ENCODE measurements at regions not wholly inside any gene's neighbourhood (a gene's known extent, or its start where the extent isn't known, plus 50 kb on each side); places are given as distances from the start of the nearest gene placed in this dataset.

DNA sequence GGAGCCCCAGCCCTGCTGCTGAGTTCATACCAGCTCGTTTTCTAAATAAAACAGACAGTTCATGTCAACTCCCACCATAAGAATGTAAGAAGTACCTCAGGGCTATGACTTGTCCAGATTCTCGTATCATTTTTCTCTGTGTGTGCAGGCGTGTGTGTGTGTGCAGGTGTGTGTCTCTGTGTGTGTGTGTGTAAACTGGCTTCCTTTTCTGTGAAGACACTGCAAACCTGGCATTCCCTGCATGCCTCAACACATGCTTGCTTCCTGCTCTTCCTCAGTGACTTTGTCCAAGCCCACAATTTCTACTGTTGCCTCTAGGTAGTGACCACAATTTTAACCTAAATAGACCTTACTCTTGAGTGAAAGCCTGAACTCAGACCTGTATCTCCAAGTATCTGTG is 879.0 kb downstream of the SLC4A3 start:
- no peak for ATAC-seq
- Mint-ChIP-seq H3K4me1 (peaks cover 70% of the 10 kb centered on the region), H3K4me3 (no peak overlapping the region), H3K27ac (peak overlapping the region; percentile 15), H3K27me3 (ENCODE audit: low read depth) (no peaks in the 10 kb centered on the region), H3K36me3 (peaks cover 6% of the 10 kb centered on the region), H3K9me3 (peaks cover 11% of the 10 kb centered on the region)
- no peak for DNase-seq (ENCODE audit: low spot score)
- no peak for TF ChIP-seq NFATC4 (CRISPR knock-in tag; IDR thresholded peaks at IDR 0.05)
- TF ChIP-seq, protein P1, sequence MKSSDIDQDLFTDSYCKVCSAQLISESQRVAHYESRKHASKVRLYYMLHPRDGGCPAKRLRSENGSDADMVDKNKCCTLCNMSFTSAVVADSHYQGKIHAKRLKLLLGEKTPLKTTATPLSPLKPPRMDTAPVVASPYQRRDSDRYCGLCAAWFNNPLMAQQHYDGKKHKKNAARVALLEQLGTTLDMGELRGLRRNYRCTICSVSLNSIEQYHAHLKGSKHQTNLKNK (CRISPR knock-in tag; IDR thresholded peaks at IDR 0.05), result no peak
- TF ChIP-seq GABPB1 (CRISPR knock-in tag; IDR thresholded peaks at IDR 0.05), result no peak
- TF ChIP-seq, protein P2, sequence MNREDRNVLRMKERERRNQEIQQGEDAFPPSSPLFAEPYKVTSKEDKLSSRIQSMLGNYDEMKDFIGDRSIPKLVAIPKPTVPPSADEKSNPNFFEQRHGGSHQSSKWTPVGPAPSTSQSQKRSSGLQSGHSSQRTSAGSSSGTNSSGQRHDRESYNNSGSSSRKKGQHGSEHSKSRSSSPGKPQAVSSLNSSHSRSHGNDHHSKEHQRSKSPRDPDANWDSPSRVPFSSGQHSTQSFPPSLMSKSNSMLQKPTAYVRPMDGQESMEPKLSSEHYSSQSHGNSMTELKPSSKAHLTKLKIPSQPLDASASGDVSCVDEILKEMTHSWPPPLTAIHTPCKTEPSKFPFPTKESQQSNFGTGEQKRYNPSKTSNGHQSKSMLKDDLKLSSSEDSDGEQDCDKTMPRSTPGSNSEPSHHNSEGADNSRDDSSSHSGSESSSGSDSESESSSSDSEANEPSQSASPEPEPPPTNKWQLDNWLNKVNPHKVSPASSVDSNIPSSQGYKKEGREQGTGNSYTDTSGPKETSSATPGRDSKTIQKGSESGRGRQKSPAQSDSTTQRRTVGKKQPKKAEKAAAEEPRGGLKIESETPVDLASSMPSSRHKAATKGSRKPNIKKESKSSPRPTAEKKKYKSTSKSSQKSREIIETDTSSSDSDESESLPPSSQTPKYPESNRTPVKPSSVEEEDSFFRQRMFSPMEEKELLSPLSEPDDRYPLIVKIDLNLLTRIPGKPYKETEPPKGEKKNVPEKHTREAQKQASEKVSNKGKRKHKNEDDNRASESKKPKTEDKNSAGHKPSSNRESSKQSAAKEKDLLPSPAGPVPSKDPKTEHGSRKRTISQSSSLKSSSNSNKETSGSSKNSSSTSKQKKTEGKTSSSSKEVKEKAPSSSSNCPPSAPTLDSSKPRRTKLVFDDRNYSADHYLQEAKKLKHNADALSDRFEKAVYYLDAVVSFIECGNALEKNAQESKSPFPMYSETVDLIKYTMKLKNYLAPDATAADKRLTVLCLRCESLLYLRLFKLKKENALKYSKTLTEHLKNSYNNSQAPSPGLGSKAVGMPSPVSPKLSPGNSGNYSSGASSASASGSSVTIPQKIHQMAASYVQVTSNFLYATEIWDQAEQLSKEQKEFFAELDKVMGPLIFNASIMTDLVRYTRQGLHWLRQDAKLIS (CRISPR knock-in tag; IDR thresholded peaks at IDR 0.05; ENCODE audit: borderline replicate concordance), result no peak
- TF ChIP-seq NFYB (CRISPR knock-in tag; conservative IDR thresholded peaks at IDR 0.05; ENCODE audit: low read depth), result no peak
- no peak for TF ChIP-seq RELA (CRISPR knock-in tag; IDR thresholded peaks at IDR 0.05; ENCODE audit: borderline replicate concordance)
- no peak for TF ChIP-seq SMAD4 (CRISPR knock-in tag; IDR thresholded peaks at IDR 0.05)
- TF ChIP-seq, protein P3, sequence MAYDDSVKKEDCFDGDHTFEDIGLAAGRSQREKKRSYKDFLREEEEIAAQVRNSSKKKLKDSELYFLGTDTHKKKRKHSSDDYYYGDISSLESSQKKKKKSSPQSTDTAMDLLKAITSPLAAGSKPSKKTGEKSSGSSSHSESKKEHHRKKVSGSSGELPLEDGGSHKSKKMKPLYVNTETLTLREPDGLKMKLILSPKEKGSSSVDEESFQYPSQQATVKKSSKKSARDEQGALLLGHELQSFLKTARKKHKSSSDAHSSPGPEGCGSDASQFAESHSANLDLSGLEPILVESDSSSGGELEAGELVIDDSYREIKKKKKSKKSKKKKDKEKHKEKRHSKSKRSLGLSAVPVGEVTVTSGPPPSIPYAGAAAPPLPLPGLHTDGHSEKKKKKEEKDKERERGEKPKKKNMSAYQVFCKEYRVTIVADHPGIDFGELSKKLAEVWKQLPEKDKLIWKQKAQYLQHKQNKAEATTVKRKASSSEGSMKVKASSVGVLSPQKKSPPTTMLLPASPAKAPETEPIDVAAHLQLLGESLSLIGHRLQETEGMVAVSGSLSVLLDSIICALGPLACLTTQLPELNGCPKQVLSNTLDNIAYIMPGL (CRISPR knock-in tag; IDR thresholded peaks at IDR 0.05), result no peak
- TF ChIP-seq TP53 (CRISPR knock-in tag; IDR thresholded peaks at IDR 0.05), result no peak
- TF ChIP-seq ZNF138 (CRISPR knock-in tag; conservative IDR thresholded peaks at IDR 0.05), result no peak
- TF ChIP-seq GRHL2 (CRISPR knock-in tag; IDR thresholded peaks at IDR 0.05; ENCODE audit: insufficient replicate concordance, severe bottlenecking), result no peak
- TF ChIP-seq HMGA2 (CRISPR knock-in tag; IDR thresholded peaks at IDR 0.05), result no peak
- TF ChIP-seq SP1 (CRISPR knock-in tag; conservative IDR thresholded peaks at IDR 0.05), result no peak
- ChIA-PET CTCF (no interaction called here), POLR2A (no interaction called here)

DNA sequence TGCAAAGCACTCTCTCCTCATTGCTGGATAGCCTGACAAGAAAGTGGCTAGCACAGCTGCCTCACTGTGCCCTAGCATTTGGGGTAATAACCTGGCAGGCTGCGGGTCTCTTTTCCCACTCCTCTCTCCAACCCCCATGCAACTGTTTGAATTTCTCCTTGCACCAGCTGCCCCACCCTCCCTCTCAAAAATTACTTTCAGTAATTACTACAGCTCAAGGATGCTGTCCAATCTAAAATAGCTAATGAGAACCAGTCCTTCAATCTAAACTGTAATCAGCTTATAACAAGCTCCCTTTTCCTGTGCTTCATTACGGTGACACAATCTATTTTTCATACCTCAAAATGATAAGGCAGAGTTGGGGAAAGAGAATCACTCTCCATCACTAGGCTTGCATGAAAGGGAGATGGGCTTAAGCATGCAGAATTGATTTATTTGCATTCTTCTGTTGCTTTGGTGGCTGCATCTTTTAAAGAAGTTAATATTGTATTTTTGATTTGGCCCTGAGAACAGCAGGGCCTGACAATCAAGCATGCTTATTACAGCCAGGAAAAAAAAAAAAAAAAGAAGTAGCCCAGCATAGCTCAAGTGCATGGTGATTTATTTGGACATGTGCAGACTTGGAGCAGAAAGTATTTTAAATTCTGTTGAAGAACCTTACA is 881.8 kb downstream of the SLC4A3 start:
- ChIA-PET CTCF (no interaction called here), POLR2A (interaction anchor here (0.6 kb wide), 1 partner anchor 83 kb away, joined by 3 read pairs; no protein-coding TSS in a partner anchor)
- Mint-ChIP-seq H3K27ac (no peak overlapping the region), H3K4me1 (peaks cover 69% of the 10 kb centered on the region), H3K27me3 (ENCODE audit: low read depth) (no peaks in the 10 kb centered on the region), H3K36me3 (no peaks in the 10 kb centered on the region), H3K4me3 (no peak overlapping the region), H3K9me3 (no peaks in the 10 kb centered on the region)
- no peak for ATAC-seq
- DNase-seq (ENCODE audit: low spot score), result no peak
- TF ChIP-seq, protein P4, sequence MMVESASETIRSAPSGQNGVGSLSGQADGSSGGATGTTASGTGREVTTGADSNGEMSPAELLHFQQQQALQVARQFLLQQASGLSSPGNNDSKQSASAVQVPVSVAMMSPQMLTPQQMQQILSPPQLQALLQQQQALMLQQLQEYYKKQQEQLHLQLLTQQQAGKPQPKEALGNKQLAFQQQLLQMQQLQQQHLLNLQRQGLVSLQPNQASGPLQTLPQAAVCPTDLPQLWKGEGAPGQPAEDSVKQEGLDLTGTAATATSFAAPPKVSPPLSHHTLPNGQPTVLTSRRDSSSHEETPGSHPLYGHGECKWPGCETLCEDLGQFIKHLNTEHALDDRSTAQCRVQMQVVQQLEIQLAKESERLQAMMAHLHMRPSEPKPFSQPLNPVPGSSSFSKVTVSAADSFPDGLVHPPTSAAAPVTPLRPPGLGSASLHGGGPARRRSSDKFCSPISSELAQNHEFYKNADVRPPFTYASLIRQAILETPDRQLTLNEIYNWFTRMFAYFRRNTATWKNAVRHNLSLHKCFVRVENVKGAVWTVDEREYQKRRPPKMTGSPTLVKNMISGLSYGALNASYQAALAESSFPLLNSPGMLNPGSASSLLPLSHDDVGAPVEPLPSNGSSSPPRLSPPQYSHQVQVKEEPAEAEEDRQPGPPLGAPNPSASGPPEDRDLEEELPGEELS (CRISPR knock-in tag; IDR thresholded peaks at IDR 0.05), result no peak
- no peak for TF ChIP-seq TEAD4 (CRISPR knock-in tag; IDR thresholded peaks at IDR 0.05)
- TF ChIP-seq, protein P5, sequence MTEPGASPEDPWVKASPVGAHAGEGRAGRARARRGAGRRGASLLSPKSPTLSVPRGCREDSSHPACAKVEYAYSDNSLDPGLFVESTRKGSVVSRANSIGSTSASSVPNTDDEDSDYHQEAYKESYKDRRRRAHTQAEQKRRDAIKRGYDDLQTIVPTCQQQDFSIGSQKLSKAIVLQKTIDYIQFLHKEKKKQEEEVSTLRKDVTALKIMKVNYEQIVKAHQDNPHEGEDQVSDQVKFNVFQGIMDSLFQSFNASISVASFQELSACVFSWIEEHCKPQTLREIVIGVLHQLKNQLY (CRISPR knock-in tag; IDR thresholded peaks at IDR 0.05), result no peak
- TF ChIP-seq FOXP1 (CRISPR knock-in tag; IDR thresholded peaks at IDR 0.05; ENCODE audit: borderline replicate concordance), result no peak
- TF ChIP-seq TCF7 (CRISPR knock-in tag; IDR thresholded peaks at IDR 0.05; ENCODE audit: low read depth), result no peak
- TF ChIP-seq CREB1 (CRISPR knock-in tag; IDR thresholded peaks at IDR 0.05), result no peak
- TF ChIP-seq, protein P6, sequence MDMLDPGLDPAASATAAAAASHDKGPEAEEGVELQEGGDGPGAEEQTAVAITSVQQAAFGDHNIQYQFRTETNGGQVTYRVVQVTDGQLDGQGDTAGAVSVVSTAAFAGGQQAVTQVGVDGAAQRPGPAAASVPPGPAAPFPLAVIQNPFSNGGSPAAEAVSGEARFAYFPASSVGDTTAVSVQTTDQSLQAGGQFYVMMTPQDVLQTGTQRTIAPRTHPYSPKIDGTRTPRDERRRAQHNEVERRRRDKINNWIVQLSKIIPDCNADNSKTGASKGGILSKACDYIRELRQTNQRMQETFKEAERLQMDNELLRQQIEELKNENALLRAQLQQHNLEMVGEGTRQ (CRISPR knock-in tag; IDR thresholded peaks at IDR 0.05), result no peak
- no peak for TF ChIP-seq ZNF396 (CRISPR knock-in tag; IDR thresholded peaks at IDR 0.05; ENCODE audit: borderline replicate concordance)
- TF ChIP-seq ZNF232 (CRISPR knock-in tag; IDR thresholded peaks at IDR 0.05), result no peak
- no peak for TF ChIP-seq NR1H2 (CRISPR knock-in tag; IDR thresholded peaks at IDR 0.05)
- no peak for TF ChIP-seq SP1 (CRISPR knock-in tag; conservative IDR thresholded peaks at IDR 0.05)
- no peak for TF ChIP-seq ZNF121 (CRISPR knock-in tag; IDR thresholded peaks at IDR 0.05)
- TF ChIP-seq TP53 (CRISPR knock-in tag; IDR thresholded peaks at IDR 0.05), result no peak
- no peak for TF ChIP-seq RORB (CRISPR knock-in tag; IDR thresholded peaks at IDR 0.05)

All from WTC11 (cell line).